Astrocyte (in vitro differentiated cells and primary cell): ENCODE measurements at regions not wholly inside any gene's neighbourhood (a gene's known extent, or its start where the extent isn't known, plus 50 kb on each side); places are given as distances from the start of the nearest gene placed in this dataset.

Experiments
- DNase-seq: peaks from one replicate; pipeline ENCODE4 v3.0.0-alpha.2; 2010; ENCODE audit warnings: low read depth
- FAIRE-seq: peaks from 2 replicates; lab custom pipeline; 2011; peaks lifted over from hg19 to GRCh38; lab: Jason Lieb, UNC
- H2AFZ ChIP-seq: 2 replicates; pipeline ENCODE4 v1.6.0; 2012; ENCODE audit warnings: low read depth, low read length, inconsistent platforms
- H3K27ac ChIP-seq: 2 replicates; pipeline ENCODE4 v1.5.1; 2011; ENCODE audit warnings: low read depth, low read length, inconsistent platforms
- H3K27me3 ChIP-seq: 2 replicates; pipeline ENCODE4 v1.6.0; 2011; ENCODE audit warnings: low read length, inconsistent platforms; ENCODE audit not compliant: insufficient read depth
- H3K36me3 ChIP-seq: 2 replicates; pipeline ENCODE4 v1.5.1; 2011; ENCODE audit warnings: low read length, inconsistent platforms; ENCODE audit not compliant: insufficient read depth
- H3K4me1 ChIP-seq: 2 replicates; pipeline ENCODE4 v1.5.1; 2011; ENCODE audit warnings: low read length, inconsistent platforms; ENCODE audit not compliant: insufficient read depth
- H3K4me2 ChIP-seq: 2 replicates; pipeline ENCODE4 v1.6.0; 2012; ENCODE audit warnings: low read length, inconsistent platforms
- H3K4me3 ChIP-seq: 2 replicates; pipeline ENCODE4 v1.5.1; 2011; ENCODE audit warnings: low read depth, mild to moderate bottlenecking, low read length, inconsistent platforms; ENCODE audit not compliant: insufficient read depth
- H3K79me2 ChIP-seq: 2 replicates; pipeline ENCODE4 v1.6.0; 2012; ENCODE audit warnings: mild to moderate bottlenecking, low read length, inconsistent platforms; ENCODE audit not compliant: insufficient read depth
- H3K9ac ChIP-seq: 2 replicates; pipeline ENCODE4 v1.6.0; 2012; ENCODE audit warnings: mild to moderate bottlenecking, low read length, inconsistent platforms
- H3K9me3 ChIP-seq: 2 replicates; pipeline ENCODE4 v1.5.1; 2012; ENCODE audit warnings: low read depth, mild to moderate bottlenecking, low read length, inconsistent platforms; ENCODE audit not compliant: insufficient read depth
- H4K20me1 ChIP-seq: 2 replicates; pipeline ENCODE4 v1.6.0; 2012; ENCODE audit warnings: low read length, inconsistent platforms; ENCODE audit not compliant: insufficient read depth
- H3K27ac Mint-ChIP-seq: one replicate; pipeline ENCODE4 v1.8.0; 2021; ENCODE audit warnings: mild to moderate bottlenecking, mixed read lengths; ENCODE audit not compliant: unreplicated experiment
- H3K27me3 Mint-ChIP-seq: one replicate; pipeline ENCODE4 v1.8.0; 2021; ENCODE audit warnings: low read depth, mixed read lengths; ENCODE audit not compliant: unreplicated experiment
- H3K36me3 Mint-ChIP-seq: one replicate; pipeline ENCODE4 v1.8.0; 2021; ENCODE audit warnings: low read depth, mixed read lengths; ENCODE audit not compliant: unreplicated experiment
- H3K4me1 Mint-ChIP-seq: one replicate; pipeline ENCODE4 v1.8.0; 2021; ENCODE audit warnings: low read depth, mixed read lengths; ENCODE audit not compliant: unreplicated experiment
- H3K4me3 Mint-ChIP-seq: one replicate; pipeline ENCODE4 v1.8.0; 2021; ENCODE audit warnings: mild to moderate bottlenecking, moderate library complexity, mixed read lengths; ENCODE audit not compliant: unreplicated experiment
- H3K9me3 Mint-ChIP-seq: one replicate; pipeline ENCODE4 v1.8.0; 2021; ENCODE audit warnings: mild to moderate bottlenecking, mixed read lengths; ENCODE audit not compliant: unreplicated experiment
- EZH2 ChIP-seq: IDR thresholded peaks from 2 replicates; pipeline ENCODE4 v1.6.1; 2012; ENCODE audit warnings: mild to moderate bottlenecking, low read length, inconsistent platforms; ENCODE audit not compliant: insufficient read depth
- TF ChIP-seq, protein P1 (sequence below): IDR thresholded peaks from 2 replicates; pipeline ENCODE4 v1.5.1; 2011; ENCODE audit warnings: low read depth, mild to moderate bottlenecking, inconsistent platforms, low read length, moderate library complexity; ENCODE audit not compliant: insufficient read depth

DNA sequence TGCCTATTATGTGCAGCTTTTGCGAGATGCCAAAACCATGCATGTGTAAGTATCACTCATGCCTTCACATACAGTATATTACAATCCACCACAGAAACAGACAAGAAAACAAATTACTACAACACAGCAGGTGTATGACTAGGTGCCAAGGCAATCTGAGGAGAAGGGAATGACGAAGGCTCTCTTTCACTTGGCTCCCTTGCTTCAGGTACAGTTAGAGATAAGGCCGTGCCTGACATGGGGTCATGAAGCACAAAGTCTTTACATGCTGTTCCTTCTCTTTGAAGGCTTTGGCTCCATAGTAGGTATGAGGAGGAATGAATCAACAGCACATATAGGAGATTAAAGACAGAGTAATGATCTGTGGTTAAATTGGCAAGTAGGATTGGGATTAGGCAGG, 65.2 kb upstream of the FSHB start:
- H3K4me3 Mint-ChIP-seq: no peak overlapping the region
- Histone ChIP-seq H3K79me2 (no peaks in the 10 kb centered on the region), H3K27me3 (no peaks in the 10 kb centered on the region), H3K9me3 (no peaks in the 10 kb centered on the region), H3K9ac (no peak overlapping the region), H3K4me1 (no peaks in the 10 kb centered on the region), H2AFZ (no peak overlapping the region), H3K36me3 (no peaks in the 10 kb centered on the region), H3K4me3 (no peak overlapping the region), H4K20me1 (no peaks in the 10 kb centered on the region), H3K4me2 (no peak overlapping the region), H3K27ac (no peak overlapping the region)
- no peak overlapping the region for H3K27ac Mint-ChIP-seq
- H3K4me1 Mint-ChIP-seq: no peaks in the 10 kb centered on the region
- no peak for TF ChIP-seq EZH2
- TF ChIP-seq, protein P1, sequence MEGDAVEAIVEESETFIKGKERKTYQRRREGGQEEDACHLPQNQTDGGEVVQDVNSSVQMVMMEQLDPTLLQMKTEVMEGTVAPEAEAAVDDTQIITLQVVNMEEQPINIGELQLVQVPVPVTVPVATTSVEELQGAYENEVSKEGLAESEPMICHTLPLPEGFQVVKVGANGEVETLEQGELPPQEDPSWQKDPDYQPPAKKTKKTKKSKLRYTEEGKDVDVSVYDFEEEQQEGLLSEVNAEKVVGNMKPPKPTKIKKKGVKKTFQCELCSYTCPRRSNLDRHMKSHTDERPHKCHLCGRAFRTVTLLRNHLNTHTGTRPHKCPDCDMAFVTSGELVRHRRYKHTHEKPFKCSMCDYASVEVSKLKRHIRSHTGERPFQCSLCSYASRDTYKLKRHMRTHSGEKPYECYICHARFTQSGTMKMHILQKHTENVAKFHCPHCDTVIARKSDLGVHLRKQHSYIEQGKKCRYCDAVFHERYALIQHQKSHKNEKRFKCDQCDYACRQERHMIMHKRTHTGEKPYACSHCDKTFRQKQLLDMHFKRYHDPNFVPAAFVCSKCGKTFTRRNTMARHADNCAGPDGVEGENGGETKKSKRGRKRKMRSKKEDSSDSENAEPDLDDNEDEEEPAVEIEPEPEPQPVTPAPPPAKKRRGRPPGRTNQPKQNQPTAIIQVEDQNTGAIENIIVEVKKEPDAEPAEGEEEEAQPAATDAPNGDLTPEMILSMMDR: no peak
- FAIRE-seq (no peak), DNase-seq (no peak)
- no peaks in the 10 kb centered on the region for H3K27me3 Mint-ChIP-seq
- H3K36me3 Mint-ChIP-seq: no peaks in the 10 kb centered on the region
- H3K9me3 Mint-ChIP-seq: no peaks in the 10 kb centered on the region

DNA sequence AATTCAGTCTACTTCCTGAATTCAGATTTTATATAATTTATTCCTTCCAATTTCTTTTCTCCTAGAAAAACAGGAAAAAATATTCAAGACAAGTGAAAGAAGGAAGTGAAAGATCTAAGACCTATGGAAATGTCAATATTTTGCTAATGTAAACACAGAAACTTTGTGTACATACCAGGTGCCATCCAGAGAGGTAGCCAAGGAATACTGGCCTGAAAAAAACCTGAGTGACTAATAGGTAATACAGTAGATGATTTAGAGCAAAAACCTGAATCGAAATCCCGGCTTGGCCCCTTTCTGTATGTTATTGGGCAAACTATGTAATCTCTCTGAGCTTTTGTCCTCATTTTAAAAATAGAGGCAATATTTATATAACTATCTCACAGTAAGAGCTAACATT, 59.2 kb upstream of the FSHB start:
- no peak overlapping the region for H2AFZ ChIP-seq
- H3K36me3 ChIP-seq: no peaks in the 10 kb centered on the region
- TF ChIP-seq EZH2: no peak
- TF ChIP-seq, protein P1: no peak
- no peaks in the 10 kb centered on the region for H3K9me3 ChIP-seq
- no peaks in the 10 kb centered on the region for H3K27me3 Mint-ChIP-seq
- H3K4me1 Mint-ChIP-seq: no peaks in the 10 kb centered on the region
- no peak overlapping the region for H3K27ac Mint-ChIP-seq
- no peak overlapping the region for H3K27ac ChIP-seq
- no peak overlapping the region for H3K4me2 ChIP-seq
- H3K4me1 ChIP-seq: no peaks in the 10 kb centered on the region
- H3K9me3 Mint-ChIP-seq: peaks cover under 1% of the 10 kb centered on the region
- no peak overlapping the region for H3K9ac ChIP-seq
- no peaks in the 10 kb centered on the region for H3K36me3 Mint-ChIP-seq
- H3K4me3 ChIP-seq: no peak overlapping the region
- no peaks in the 10 kb centered on the region for H4K20me1 ChIP-seq
- DNase-seq (no peak), FAIRE-seq (no peak)
- no peak overlapping the region for H3K4me3 Mint-ChIP-seq
- no peaks in the 10 kb centered on the region for H3K79me2 ChIP-seq
- H3K27me3 ChIP-seq: no peaks in the 10 kb centered on the region

DNA sequence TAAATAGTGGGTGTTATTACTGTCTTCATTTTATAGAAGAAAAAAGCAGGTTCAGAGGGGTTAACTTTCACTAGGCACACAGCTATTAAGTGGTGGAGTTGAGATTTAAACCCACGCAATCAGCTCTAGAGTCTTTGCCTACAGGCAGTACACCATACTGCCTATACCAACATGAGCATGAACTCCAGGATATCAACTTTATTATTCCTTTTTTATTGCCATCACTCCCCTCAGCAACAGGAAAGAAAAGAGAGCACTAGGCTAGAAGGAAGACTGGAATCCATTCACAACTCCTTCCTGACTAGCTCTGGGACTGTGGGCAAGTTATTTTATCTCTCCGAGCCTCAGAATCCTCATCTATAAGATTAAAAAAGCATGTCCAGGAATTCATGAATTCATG, 58.7 kb upstream of the FSHB start:
- DNase-seq: no peak

More for the DNA sequence above, 58.7 kb upstream of the FSHB start:
- no peak overlapping the region for H3K9ac ChIP-seq
- no peak overlapping the region for H3K4me2 ChIP-seq
- Mint-ChIP-seq H3K4me1 (no peaks in the 10 kb centered on the region), H3K36me3 (no peaks in the 10 kb centered on the region), H3K9me3 (peaks cover 2% of the 10 kb centered on the region), H3K27ac (no peak overlapping the region), H3K27me3 (no peaks in the 10 kb centered on the region), H3K4me3 (no peak overlapping the region)
- H3K9me3 ChIP-seq: peaks cover 1% of the 10 kb centered on the region
- H2AFZ ChIP-seq: no peak overlapping the region
- no peak for TF ChIP-seq EZH2
- TF ChIP-seq, protein P1: no peak
- no peak overlapping the region for H3K27ac ChIP-seq
- H4K20me1 ChIP-seq: no peaks in the 10 kb centered on the region
- H3K4me3 ChIP-seq: no peak overlapping the region
- H3K79me2 ChIP-seq: no peaks in the 10 kb centered on the region
- FAIRE-seq: no peak
- no peaks in the 10 kb centered on the region for H3K27me3 ChIP-seq
- no peaks in the 10 kb centered on the region for H3K4me1 ChIP-seq
- H3K36me3 ChIP-seq: no peaks in the 10 kb centered on the region
